ENCODE measurements at regions not wholly inside any gene's neighbourhood (a gene's known extent, or its start where the extent isn't known, plus 50 kb on each side); places are given as distances from the start of the nearest gene placed in this dataset.

DNA sequence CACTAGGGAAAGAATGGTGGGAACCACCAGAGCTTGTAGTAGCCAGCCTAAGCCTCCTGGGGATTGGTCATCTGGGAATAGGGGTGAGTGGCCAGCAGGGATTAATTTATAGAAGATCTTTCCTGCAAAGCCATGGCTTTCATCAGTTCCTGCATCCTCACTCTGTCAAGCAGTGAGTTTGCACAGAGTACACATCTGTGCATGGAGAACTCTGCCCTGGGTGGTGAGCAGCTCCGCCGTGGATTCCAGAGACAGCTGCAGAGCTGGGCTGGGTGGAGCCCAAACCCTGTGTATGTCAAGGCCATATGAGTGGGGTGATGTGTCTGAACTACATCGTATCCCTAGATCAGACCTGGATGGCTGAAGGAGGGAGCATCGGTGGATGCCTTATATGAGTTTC is 182.2 kb downstream of the GLI2 start:
- no peak overlapping the region for H3K4me3 ChIP-seq (replicated peaks in 1 of 3; ENCODE audit: insufficient read depth in 1 of 3, low read depth in 2 of 3, low read length in 3 of 3)
- intact Hi-C loops (cut with micrococcal nuclease; ENCODE audit: unreplicated experiment) (no loop called here), in situ Hi-C loops (cut with HindIII; ENCODE audit: extremely low pct_ligation_motif_present, low pct_unique_long_range_greater_than_20kb) (no loop called here)
- no peak overlapping the region for H3K27ac ChIP-seq (ENCODE audit: extremely low read length, insufficient read depth, low read length)
- no peak overlapping the region for H3K9ac ChIP-seq (ENCODE audit: insufficient read depth, low read depth, low read length)
- H3K9me3 ChIP-seq (ENCODE audit: low read length), result no peaks in the 10 kb centered on the region
- H3K4me1 ChIP-seq (ENCODE audit: insufficient read depth, low read length), result peaks cover 10% of the 10 kb centered on the region
- DNase-seq (ENCODE audit: low spot score) (no peak), FAIRE-seq (no peak), ATAC-seq (no peak)
- no peaks in the 10 kb centered on the region for H3K79me2 ChIP-seq (ENCODE audit: insufficient read depth, low read length)
- BruUV-seq (replicated peaks), result no TSS peak
- no peaks in the 10 kb centered on the region; the same call in 1 of the 2 replicates for H4K20me1 ChIP-seq (ENCODE audit: insufficient read depth, low read length)
- H3K4me2 ChIP-seq (ENCODE audit: low read depth, low read length), result no peak overlapping the region
- 23% methylated on average over 4 of the region's 4 CpGs for WGBS (ENCODE audit: low lambda C conversion rate)
- ChIA-PET POLR2A (no interaction called here), CTCF (ENCODE audit: low intra/inter-chr PET ratio, low total read pairs) (no interaction called here)
- H3K36me3 ChIP-seq (replicated peaks in 1 of 2; ENCODE audit: control insufficient read depth in 1 of 2, insufficient read depth in 2 of 2, low read length in 2 of 2), result no peaks in the 10 kb centered on the region
- peaks cover 12 to 50% of the 10 kb centered on the region in 2 experiments for H3K27me3 ChIP-seq (ENCODE audit: control insufficient read depth in 1 of 2, insufficient read depth in 2 of 2, low read length in 2 of 2)
- no peak overlapping the region for H2AFZ ChIP-seq (ENCODE audit: low read length)
- TF ChIP-seq, protein P1, sequence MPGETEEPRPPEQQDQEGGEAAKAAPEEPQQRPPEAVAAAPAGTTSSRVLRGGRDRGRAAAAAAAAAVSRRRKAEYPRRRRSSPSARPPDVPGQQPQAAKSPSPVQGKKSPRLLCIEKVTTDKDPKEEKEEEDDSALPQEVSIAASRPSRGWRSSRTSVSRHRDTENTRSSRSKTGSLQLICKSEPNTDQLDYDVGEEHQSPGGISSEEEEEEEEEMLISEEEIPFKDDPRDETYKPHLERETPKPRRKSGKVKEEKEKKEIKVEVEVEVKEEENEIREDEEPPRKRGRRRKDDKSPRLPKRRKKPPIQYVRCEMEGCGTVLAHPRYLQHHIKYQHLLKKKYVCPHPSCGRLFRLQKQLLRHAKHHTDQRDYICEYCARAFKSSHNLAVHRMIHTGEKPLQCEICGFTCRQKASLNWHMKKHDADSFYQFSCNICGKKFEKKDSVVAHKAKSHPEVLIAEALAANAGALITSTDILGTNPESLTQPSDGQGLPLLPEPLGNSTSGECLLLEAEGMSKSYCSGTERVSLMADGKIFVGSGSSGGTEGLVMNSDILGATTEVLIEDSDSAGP (CRISPR knock-in tag; IDR thresholded peaks at IDR 0.05; ENCODE audit: borderline replicate concordance), result no peak
- no peak for TF ChIP-seq SP2 (CRISPR knock-in tag; IDR thresholded peaks at IDR 0.05)
- TF ChIP-seq RCOR2 (CRISPR knock-in tag; IDR thresholded peaks at IDR 0.05), result no peak
- no peak for TF ChIP-seq PPARG (CRISPR knock-in tag; conservative IDR thresholded peaks at IDR 0.05)
- TF ChIP-seq, protein P2, sequence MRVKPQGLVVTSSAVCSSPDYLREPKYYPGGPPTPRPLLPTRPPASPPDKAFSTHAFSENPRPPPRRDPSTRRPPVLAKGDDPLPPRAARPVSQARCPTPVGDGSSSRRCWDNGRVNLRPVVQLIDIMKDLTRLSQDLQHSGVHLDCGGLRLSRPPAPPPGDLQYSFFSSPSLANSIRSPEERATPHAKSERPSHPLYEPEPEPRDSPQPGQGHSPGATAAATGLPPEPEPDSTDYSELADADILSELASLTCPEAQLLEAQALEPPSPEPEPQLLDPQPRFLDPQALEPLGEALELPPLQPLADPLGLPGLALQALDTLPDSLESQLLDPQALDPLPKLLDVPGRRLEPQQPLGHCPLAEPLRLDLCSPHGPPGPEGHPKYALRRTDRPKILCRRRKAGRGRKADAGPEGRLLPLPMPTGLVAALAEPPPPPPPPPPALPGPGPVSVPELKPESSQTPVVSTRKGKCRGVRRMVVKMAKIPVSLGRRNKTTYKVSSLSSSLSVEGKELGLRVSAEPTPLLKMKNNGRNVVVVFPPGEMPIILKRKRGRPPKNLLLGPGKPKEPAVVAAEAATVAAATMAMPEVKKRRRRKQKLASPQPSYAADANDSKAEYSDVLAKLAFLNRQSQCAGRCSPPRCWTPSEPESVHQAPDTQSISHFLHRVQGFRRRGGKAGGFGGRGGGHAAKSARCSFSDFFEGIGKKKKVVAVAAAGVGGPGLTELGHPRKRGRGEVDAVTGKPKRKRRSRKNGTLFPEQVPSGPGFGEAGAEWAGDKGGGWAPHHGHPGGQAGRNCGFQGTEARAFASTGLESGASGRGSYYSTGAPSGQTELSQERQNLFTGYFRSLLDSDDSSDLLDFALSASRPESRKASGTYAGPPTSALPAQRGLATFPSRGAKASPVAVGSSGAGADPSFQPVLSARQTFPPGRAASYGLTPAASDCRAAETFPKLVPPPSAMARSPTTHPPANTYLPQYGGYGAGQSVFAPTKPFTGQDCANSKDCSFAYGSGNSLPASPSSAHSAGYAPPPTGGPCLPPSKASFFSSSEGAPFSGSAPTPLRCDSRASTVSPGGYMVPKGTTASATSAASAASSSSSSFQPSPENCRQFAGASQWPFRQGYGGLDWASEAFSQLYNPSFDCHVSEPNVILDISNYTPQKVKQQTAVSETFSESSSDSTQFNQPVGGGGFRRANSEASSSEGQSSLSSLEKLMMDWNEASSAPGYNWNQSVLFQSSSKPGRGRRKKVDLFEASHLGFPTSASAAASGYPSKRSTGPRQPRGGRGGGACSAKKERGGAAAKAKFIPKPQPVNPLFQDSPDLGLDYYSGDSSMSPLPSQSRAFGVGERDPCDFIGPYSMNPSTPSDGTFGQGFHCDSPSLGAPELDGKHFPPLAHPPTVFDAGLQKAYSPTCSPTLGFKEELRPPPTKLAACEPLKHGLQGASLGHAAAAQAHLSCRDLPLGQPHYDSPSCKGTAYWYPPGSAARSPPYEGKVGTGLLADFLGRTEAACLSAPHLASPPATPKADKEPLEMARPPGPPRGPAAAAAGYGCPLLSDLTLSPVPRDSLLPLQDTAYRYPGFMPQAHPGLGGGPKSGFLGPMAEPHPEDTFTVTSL (CRISPR knock-in tag; IDR thresholded peaks at IDR 0.05; ENCODE audit: borderline replicate concordance), result no peak
- TF ChIP-seq, protein P3, sequence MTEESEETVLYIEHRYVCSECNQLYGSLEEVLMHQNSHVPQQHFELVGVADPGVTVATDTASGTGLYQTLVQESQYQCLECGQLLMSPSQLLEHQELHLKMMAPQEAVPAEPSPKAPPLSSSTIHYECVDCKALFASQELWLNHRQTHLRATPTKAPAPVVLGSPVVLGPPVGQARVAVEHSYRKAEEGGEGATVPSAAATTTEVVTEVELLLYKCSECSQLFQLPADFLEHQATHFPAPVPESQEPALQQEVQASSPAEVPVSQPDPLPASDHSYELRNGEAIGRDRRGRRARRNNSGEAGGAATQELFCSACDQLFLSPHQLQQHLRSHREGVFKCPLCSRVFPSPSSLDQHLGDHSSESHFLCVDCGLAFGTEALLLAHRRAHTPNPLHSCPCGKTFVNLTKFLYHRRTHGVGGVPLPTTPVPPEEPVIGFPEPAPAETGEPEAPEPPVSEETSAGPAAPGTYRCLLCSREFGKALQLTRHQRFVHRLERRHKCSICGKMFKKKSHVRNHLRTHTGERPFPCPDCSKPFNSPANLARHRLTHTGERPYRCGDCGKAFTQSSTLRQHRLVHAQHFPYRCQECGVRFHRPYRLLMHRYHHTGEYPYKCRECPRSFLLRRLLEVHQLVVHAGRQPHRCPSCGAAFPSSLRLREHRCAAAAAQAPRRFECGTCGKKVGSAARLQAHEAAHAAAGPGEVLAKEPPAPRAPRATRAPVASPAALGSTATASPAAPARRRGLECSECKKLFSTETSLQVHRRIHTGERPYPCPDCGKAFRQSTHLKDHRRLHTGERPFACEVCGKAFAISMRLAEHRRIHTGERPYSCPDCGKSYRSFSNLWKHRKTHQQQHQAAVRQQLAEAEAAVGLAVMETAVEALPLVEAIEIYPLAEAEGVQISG (CRISPR knock-in tag; IDR thresholded peaks at IDR 0.05), result no peak
- no peak for TF ChIP-seq SMAD3 (CRISPR knock-in tag; IDR thresholded peaks at IDR 0.05)
- TF ChIP-seq ZNF570 (CRISPR knock-in tag; IDR thresholded peaks at IDR 0.05; ENCODE audit: borderline replicate concordance), result no peak
- TF ChIP-seq ZNF274 (CRISPR knock-in tag; IDR thresholded peaks at IDR 0.05), result no peak
- TF ChIP-seq NFYB (CRISPR knock-in tag; IDR thresholded peaks at IDR 0.05), result no peak
- no peak for TF ChIP-seq HIVEP1 (CRISPR knock-in tag; IDR thresholded peaks at IDR 0.05)
- no peak for TF ChIP-seq HOXD1 (CRISPR knock-in tag; IDR thresholded peaks at IDR 0.05)
- TF ChIP-seq HCFC1 (IDR thresholded peaks at IDR 0.05; ENCODE audit: low read depth, low read length), result no peak
- TF ChIP-seq NFYC (CRISPR knock-in tag; IDR thresholded peaks at IDR 0.05), result no peak
- TF ChIP-seq IRX3 (CRISPR knock-in tag; IDR thresholded peaks at IDR 0.05; ENCODE audit: borderline replicate concordance, low read depth), result no peak
- no peak for TF ChIP-seq MED13 (CRISPR knock-in tag; IDR thresholded peaks at IDR 0.05)
- TF ChIP-seq MIER3 (CRISPR knock-in tag; IDR thresholded peaks at IDR 0.05; ENCODE audit: borderline replicate concordance), result no peak

Data from HepG2 (cell line).